RCC 7860 (cell line): ENCODE measurements at regions not wholly inside any gene's neighbourhood (a gene's known extent, or its start where the extent isn't known, plus 50 kb on each side); places are given as distances from the start of the nearest gene placed in this dataset.
A peak's percentile ranks its signal among the peaks of the same experiment; 100 is the strongest.

ENCODE experiments used
- DNase-seq: peaks from one replicate; pipeline ENCODE4 v3.0.0-alpha.2; 2015; ENCODE audit warnings: low spot score
- FAIRE-seq: peaks from 2 replicates; lab custom pipeline; 2012; peaks lifted over from hg19 to GRCh38; lab: Jason Lieb, UNC

DNA sequence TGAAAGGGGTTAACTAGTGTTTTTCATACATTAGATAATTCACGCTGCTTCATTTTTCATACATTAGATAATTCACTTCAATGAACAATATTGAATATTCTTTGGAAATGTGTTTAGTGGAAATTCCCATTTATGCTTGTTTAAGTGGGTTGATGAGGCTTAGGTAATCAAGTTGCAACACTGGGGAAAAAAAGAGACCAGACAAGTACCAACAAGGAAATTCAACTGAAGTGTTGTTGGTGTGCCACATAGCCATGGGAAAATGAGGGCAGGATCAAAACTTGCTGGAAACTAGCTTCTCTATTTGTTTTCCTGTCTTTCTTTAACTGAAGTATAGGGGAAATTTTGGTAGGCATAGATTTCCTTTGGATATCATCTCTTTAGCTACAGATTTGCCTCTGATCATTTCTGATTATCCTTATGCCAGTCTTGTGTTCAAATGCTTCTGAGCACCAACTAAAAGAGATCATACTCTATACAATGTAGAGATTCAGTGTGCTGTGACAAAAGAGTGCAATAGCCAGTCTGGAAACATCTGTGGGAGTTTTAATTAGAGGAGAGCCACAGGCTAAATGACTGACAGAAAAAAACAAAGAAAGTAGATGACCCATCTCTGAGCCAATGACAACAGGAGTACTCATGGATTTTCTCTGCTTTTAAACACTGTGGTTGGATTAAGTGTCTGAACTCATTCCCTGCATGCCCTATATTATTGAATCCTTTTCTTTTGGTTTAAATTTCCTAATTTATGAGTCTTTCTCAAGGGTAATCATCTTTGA, 67.6 kb upstream of the CTSC start:
- DNase-seq (no peak), FAIRE-seq (no peak)

DNA sequence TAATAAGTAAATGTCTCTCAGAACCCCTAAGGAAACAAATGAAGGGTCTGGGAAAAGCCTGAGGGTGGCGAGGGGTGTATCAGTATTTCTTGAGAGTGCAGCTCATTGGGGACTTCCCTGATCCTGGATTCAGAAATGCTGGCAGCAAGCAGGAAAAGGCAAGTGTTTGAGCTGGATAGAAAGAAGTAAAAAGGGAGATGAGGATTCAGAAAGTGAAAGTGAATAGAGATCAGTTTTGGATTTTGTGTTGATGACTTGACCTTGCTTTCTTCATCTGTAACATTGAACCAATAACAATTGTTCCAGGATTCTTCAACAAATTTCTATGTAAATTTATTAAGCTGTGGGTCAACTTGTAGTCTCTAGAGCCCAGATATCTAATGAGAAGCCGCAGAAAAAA, 66.9 kb upstream of the CTSC start:
- no peak for FAIRE-seq
- no peak for DNase-seq

DNA sequence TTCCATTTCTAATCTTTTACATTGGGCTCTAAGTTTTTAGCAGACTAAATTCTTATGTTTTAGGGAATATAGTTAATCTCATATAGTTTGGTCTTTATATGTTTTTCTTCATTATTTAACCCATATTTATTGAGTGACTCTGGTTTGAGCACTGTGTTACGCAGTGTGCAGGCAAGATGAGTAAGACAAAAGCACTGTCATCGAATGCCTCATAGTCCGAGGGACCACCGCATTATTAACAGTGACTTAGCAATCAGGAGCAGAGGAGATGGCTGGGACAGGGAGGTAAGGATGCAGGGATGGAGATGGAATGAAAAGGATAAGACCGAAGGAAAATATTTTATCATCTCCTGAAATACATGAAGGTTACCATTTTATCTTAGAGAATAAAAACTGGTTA, 65.2 kb upstream of the CTSC start:
- peak; percentile 18 for DNase-seq
- no peak for FAIRE-seq

DNA sequence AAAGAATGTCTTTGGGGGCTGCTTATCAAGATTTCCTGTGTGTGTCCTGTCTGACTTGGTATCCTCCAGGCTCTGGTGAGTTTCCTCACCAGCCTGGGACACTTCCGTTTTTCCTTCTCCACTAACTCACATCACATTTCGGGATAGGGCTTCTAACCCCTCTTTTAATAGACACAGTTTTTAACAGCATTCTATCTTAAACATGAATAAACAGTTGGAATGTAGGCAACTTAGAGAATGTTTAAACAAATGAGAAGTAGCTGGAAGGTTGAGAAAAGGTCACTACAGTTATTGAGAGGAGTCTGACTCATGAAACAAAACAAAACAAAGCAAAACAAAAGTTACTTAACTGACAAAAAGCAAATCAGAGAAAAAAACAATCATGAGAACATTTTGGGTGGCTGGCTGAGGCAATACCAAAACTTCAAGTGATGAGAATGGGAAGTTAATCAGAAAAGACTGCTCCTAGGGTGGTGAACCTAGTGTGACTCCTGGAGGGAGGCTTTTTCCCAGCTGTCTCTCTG, 64.7 kb upstream of the CTSC start:
- FAIRE-seq (peak; percentile 33), DNase-seq (peak; percentile 35)

DNA sequence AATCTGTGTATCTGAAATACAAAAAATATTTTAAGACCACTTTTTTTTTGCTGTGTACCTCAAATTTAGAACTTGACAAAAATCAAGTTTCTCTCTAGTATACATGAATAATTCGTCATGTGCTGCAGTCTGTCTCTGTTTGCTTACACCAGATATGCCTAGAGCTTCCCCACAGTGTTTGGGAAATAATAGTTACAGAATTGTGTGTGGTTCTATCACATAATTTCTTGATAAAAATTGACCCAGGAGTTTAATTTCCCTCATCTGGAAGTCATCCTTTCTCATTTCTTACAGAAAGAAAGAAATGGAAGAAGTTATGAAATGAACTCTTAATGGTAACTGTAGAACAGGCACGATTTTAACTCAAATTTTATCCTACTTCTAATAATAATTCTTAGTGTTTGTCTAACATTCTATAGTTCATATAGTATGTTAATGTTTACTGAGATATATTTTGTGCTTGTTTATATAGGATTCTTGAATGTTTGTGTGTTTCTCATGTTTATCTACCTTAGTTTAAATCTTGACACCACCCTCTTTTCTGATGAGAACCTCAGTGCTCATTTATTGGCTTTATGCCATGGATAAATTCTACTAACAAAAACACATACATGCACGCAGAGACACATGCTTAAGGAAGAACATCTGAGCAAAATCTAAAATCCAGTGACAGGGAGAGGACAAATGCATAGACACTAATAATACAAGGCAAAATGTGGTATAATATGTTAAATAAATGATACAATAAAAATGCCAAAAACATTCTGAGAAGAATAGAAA, 61.4 kb upstream of the CTSC start:
- DNase-seq (no peak), FAIRE-seq (no peak)

DNA sequence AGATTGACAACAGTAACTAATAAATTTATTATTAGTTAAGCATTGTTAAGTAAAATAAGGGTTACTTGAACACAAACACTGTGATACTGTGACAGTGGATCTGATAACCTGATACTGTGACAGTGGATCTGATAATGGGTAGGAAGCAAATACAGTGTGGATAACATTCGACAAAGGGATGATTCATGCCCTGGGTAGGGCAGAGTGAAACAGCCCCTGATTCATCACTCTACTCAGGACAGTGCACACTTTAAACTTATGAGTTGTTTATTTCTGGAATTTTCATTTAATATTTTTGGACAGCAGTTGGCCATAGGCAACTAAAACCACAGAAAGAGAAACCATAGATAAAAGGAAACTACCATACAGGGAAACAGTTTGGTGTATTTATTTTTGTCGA, 60.8 kb upstream of the CTSC start:
- peak; percentile 52 for DNase-seq
- peak; percentile 86 for FAIRE-seq

DNA sequence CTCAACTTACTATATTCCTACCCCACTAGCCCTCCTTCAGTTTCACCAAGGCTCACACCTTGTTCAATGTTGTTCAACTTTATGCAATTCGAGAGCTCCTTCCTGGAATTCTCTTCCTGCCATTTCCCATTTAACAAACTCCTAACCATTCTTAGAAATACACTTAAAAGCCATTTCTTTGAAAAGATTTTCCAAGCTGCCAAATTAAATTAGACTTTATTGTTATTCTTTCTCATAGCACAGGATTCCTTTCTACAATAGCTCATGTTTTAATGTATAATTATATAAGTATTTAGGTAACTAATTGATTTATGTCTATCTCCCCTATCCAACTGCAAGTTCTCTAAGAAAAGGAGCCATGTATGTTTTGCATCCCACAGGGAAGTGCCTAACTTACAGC, 52.7 kb upstream of the CTSC start:
- no peak for FAIRE-seq
- no peak for DNase-seq

DNA sequence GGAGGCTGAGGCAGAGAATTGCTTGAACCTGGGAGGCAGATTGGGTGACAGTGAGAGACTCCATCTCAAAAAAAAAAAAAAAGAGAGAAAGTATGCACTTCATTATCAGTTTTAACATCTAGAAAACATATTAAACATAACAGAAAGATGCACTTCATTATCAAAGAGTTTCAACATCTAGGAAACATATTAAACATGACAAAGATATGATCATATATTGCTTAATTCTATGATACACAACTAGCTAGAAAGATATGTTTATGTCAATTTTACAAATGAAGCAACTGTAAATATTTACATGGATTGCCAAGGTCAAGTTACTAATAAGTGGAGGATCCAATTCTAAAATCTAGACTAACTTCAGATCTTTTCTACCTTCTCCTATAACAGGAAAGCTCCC, 50.4 kb upstream of the CTSC start:
- FAIRE-seq (no peak), DNase-seq (no peak)
